H9 (cell line): ENCODE measurements at regions not wholly inside any gene's neighbourhood (a gene's known extent, or its start where the extent isn't known, plus 50 kb on each side); places are given as distances from the start of the nearest gene placed in this dataset.

ENCODE experiments used
- DNase-seq: peaks from one replicate; pipeline ENCODE4 v3.0.0-alpha.2; 2017
- H2AFZ ChIP-seq: one replicate; pipeline ENCODE4 v1.6.1; 2013; ENCODE audit warnings: mild to moderate bottlenecking, low read length, control low read depth, moderate library complexity
- H2AK5ac ChIP-seq: 2 replicates; pipeline ENCODE4 v1.6.1; 2013; ENCODE audit warnings: low read length, control low read depth, mixed read lengths; ENCODE audit not compliant: insufficient read length
- H2BK120ac ChIP-seq: one replicate; pipeline ENCODE4 v1.6.1; 2013; ENCODE audit warnings: low read depth, mild to moderate bottlenecking, low read length, control low read depth, inconsistent platforms; ENCODE audit not compliant: poor library complexity, severe bottlenecking
- H2BK12ac ChIP-seq: 2 replicates; pipeline ENCODE4 v1.6.1; 2013; ENCODE audit warnings: low read length, control low read depth, mixed read lengths, low read depth; ENCODE audit not compliant: insufficient read length
- H2BK15ac ChIP-seq: 2 replicates; pipeline ENCODE4 v1.6.1; 2013; ENCODE audit warnings: low read depth, low read length, control low read depth
- H2BK20ac ChIP-seq: one replicate; pipeline ENCODE4 v1.6.1; 2013; ENCODE audit warnings: low read depth, mild to moderate bottlenecking, low read length, control low read depth, inconsistent platforms; ENCODE audit not compliant: poor library complexity, severe bottlenecking
- H2BK5ac ChIP-seq: 2 replicates; pipeline ENCODE4 v1.6.1; 2013; ENCODE audit warnings: low read length, control low read depth, mixed read lengths; ENCODE audit not compliant: insufficient read length
- H3K14ac ChIP-seq: 2 replicates; pipeline ENCODE4 v1.6.1; 2013; ENCODE audit warnings: low read length, control low read depth; ENCODE audit not compliant: insufficient read depth
- H3K18ac ChIP-seq: 2 replicates; pipeline ENCODE4 v1.6.1; 2013; ENCODE audit warnings: low read depth, mild to moderate bottlenecking, mixed read lengths, low read length, control low read depth; ENCODE audit not compliant: insufficient read length
- H3K23ac ChIP-seq: 2 replicates; pipeline ENCODE4 v1.6.1; 2013; ENCODE audit warnings: low read length, control low read depth, mixed read lengths, low read depth; ENCODE audit not compliant: insufficient read length
- H3K23me2 ChIP-seq: 2 replicates; pipeline ENCODE4 v1.6.1; 2013; ENCODE audit warnings: low read depth, mild to moderate bottlenecking, mixed read lengths, low read length, control low read depth; ENCODE audit not compliant: insufficient read length, poor library complexity, severe bottlenecking
- H3K27ac ChIP-seq: 2 replicates; pipeline ENCODE4 v1.5.1; 2013; ENCODE audit warnings: low read length, control low read depth, mixed read lengths, low read depth; ENCODE audit not compliant: insufficient read length
- H3K27me3 ChIP-seq: 2 replicates; pipeline ENCODE4 v1.6.1; 2013; ENCODE audit warnings: low read length, control low read depth, inconsistent platforms; ENCODE audit not compliant: insufficient read depth
- H3K4ac ChIP-seq: 2 replicates; pipeline ENCODE4 v1.6.1; 2013; ENCODE audit warnings: low read depth, mild to moderate bottlenecking, control low read depth, inconsistent platforms, low read length, moderate library complexity
- H3K4me1 ChIP-seq: 2 replicates; pipeline ENCODE4 v1.6.1; 2013; ENCODE audit warnings: low read length, control low read depth, inconsistent platforms; ENCODE audit not compliant: insufficient read depth
- H3K4me2 ChIP-seq: 2 replicates; pipeline ENCODE4 v1.6.1; 2013; ENCODE audit warnings: low read length, control low read depth, mixed read lengths; ENCODE audit not compliant: insufficient read length, insufficient read depth
- H3K56ac ChIP-seq: 2 replicates; pipeline ENCODE4 v1.6.1; 2013; ENCODE audit warnings: low read depth, mild to moderate bottlenecking, mixed read lengths, low read length, control low read depth; ENCODE audit not compliant: insufficient read length
- H3K79me1 ChIP-seq: 2 replicates; pipeline ENCODE4 v1.6.1; 2013; ENCODE audit warnings: low read depth, mild to moderate bottlenecking, moderate library complexity, low read length, control low read depth, inconsistent platforms; ENCODE audit not compliant: insufficient read depth, poor library complexity, severe bottlenecking
- H3K79me2 ChIP-seq: 2 replicates; pipeline ENCODE4 v1.6.1; 2013; ENCODE audit warnings: low read length, control low read depth, inconsistent platforms; ENCODE audit not compliant: insufficient read depth
- H3K9ac ChIP-seq: 2 replicates; pipeline ENCODE4 v1.6.1; 2013; ENCODE audit warnings: low read length, control low read depth, mixed read lengths; ENCODE audit not compliant: insufficient read length; ENCODE audit errors: extremely low read depth
- H3K9me3 ChIP-seq: one replicate; pipeline ENCODE4 v1.6.1; 2013; ENCODE audit warnings: low read depth, low read length, inconsistent platforms; ENCODE audit not compliant: control insufficient read depth
- H3T11ph ChIP-seq: one replicate; pipeline ENCODE4 v1.6.1; 2013; ENCODE audit warnings: mild to moderate bottlenecking, low read length, control low read depth, inconsistent platforms
- H4K20me1 ChIP-seq: one replicate; pipeline ENCODE4 v1.6.1; 2013; ENCODE audit not compliant: control insufficient read depth, insufficient read length, insufficient read depth
- H4K5ac ChIP-seq: 2 replicates; pipeline ENCODE4 v1.6.1; 2013; ENCODE audit warnings: low read depth, mild to moderate bottlenecking, mixed read lengths, low read length, control low read depth; ENCODE audit not compliant: insufficient read length
- H4K8ac ChIP-seq: replicated peaks from 2 replicates; pipeline ENCODE4 v1.6.1; 2013; ENCODE audit warnings: low read length, control low read depth, mixed read lengths, low read depth; ENCODE audit not compliant: insufficient read length
- H4K91ac ChIP-seq: 2 replicates; pipeline ENCODE4 v1.6.1; 2013; ENCODE audit warnings: low read depth, mild to moderate bottlenecking, moderate library complexity, mixed read lengths, low read length, control low read depth; ENCODE audit not compliant: insufficient read length
- H3K27ac Mint-ChIP-seq, 3 experiments: 2 replicates in 2 of 3; 3 replicates in 1 of 3; pipeline ENCODE4 v1.8.0; 2020 to 2021; ENCODE audit warnings: mixed read lengths in 3 of 3, mild to moderate bottlenecking in 1 of 3, moderate library complexity in 1 of 3
- H3K27me3 Mint-ChIP-seq: 2 replicates; pipeline ENCODE4 v1.8.0; 2021; ENCODE audit warnings: low read depth, mild to moderate bottlenecking, moderate library complexity, mixed read lengths
- H3K36me3 Mint-ChIP-seq, 3 experiments: 2 replicates in 2 of 3; 3 replicates in 1 of 3; pipeline ENCODE4 v1.8.0; 2020 to 2021; ENCODE audit warnings: low read depth in 3 of 3, mixed read lengths in 3 of 3; ENCODE audit not compliant: insufficient read depth in 1 of 3
- H3K4me1 Mint-ChIP-seq, 2 experiments: 2 replicates each; pipeline ENCODE4 v1.8.0; 2020; ENCODE audit warnings: mixed read lengths in 2 of 2
- H3K4me3 Mint-ChIP-seq, 2 experiments: 2 replicates in 1 of 2; 3 replicates in 1 of 2; pipeline ENCODE4 v1.8.0; 2020 to 2021; ENCODE audit warnings: mild to moderate bottlenecking in 2 of 2, mixed read lengths in 2 of 2, moderate library complexity in 1 of 2
- H3K9me3 Mint-ChIP-seq, 2 experiments: 2 replicates in 1 of 2; 3 replicates in 1 of 2; pipeline ENCODE4 v1.8.0; 2020; ENCODE audit warnings: mild to moderate bottlenecking in 2 of 2, mixed read lengths in 2 of 2, moderate library complexity in 1 of 2
- CTCF ChIP-seq: fragments of 200-600 bp; sonication (generic); conservative IDR thresholded peaks from 3 replicates; pipeline ENCODE4 v1.8.0; 2021; ENCODE audit warnings: antibody characterized with exemption, mild to moderate bottlenecking
- WGBS: extraction: QIAGEN DNeasy Blood & Tissue Kit; methylation state at CpG from one replicate; pipeline ENCODE4 v1.1.7; 2013; ENCODE audit warnings: missing lambda C conversion rate, low lambda C conversion rate, mixed read lengths; ENCODE audit not compliant: insufficient read length; ENCODE audit errors: extremely low coverage; 5-methylcytosine and 5-hydroxymethylcytosine counted together

GRCh38 chr2:176500901-176501300 lies 231.7 kb downstream of the MTX2 start:
- H3K18ac ChIP-seq: no peak overlapping the region
- WGBS: no CpG with 5 or more reads among the region's 1 CpG

More at GRCh38 chr2:176500901-176501300, 231.7 kb downstream of the MTX2 start:
- H3K9me3 Mint-ChIP-seq: no peaks in the 10 kb centered on the region
- no peak overlapping the region for H3K4me2 ChIP-seq
- no peaks in the 10 kb centered on the region for H4K20me1 ChIP-seq
- no peak overlapping the region for H3K4me3 Mint-ChIP-seq
- H3K36me3 Mint-ChIP-seq: no peaks in the 10 kb centered on the region
- H2BK120ac ChIP-seq: no peak overlapping the region
- H3K27me3 ChIP-seq: no peaks in the 10 kb centered on the region
- H3K23ac ChIP-seq: no peak overlapping the region
- no peak overlapping the region for H2AFZ ChIP-seq
- no peak overlapping the region for H3T11ph ChIP-seq
- H2BK20ac ChIP-seq: no peak overlapping the region
- no peak for DNase-seq
- no peak overlapping the region for H3K4ac ChIP-seq
- no peak overlapping the region for H2BK15ac ChIP-seq
- H2BK12ac ChIP-seq: no peak overlapping the region
- H3K9ac ChIP-seq: no peak overlapping the region
- peaks cover 60% of the 10 kb centered on the region for H3K27me3 Mint-ChIP-seq
- H4K91ac ChIP-seq: no peak overlapping the region
- H3K56ac ChIP-seq: no peak overlapping the region
- no peak overlapping the region for H4K8ac ChIP-seq
- H3K27ac ChIP-seq: no peak overlapping the region
- H3K9me3 ChIP-seq: no peaks in the 10 kb centered on the region
- H3K4me1 Mint-ChIP-seq: no peaks in the 10 kb centered on the region
- no peak for TF ChIP-seq CTCF
- no peak overlapping the region for H4K5ac ChIP-seq
- H3K79me2 ChIP-seq: no peaks in the 10 kb centered on the region
- no peak overlapping the region for H3K14ac ChIP-seq
- H2AK5ac ChIP-seq: no peak overlapping the region
- no peaks in the 10 kb centered on the region for H3K23me2 ChIP-seq
- H3K79me1 ChIP-seq: no peaks in the 10 kb centered on the region
- H3K4me1 ChIP-seq: no peaks in the 10 kb centered on the region
- H3K27ac Mint-ChIP-seq: no peak overlapping the region
- no peak overlapping the region for H2BK5ac ChIP-seq
